Superior temporal gyrus (tissue), 1 donor: ENCODE measurements at regions not wholly inside any gene's neighbourhood (a gene's known extent, or its start where the extent isn't known, plus 50 kb on each side); places are given as distances from the start of the nearest gene placed in this dataset.

Experiments
- DNase-seq: peaks from one replicate; pipeline ENCODE4 v3.0.0-alpha.2; 2016; ENCODE audit errors: extremely low spot score

- no peak for DNase-seq
Measured at GRCh38 chr10:58013406-58013805, 254.3 kb downstream of the IPMK start.

- DNase-seq: no peak
Measured at GRCh38 chr10:58010073-58010702, 257.5 kb downstream of the IPMK start.

GRCh38 chr10:58003945-58004344 is 263.7 kb downstream of the IPMK start:
- DNase-seq: no peak

- no peak for DNase-seq
Measured at GRCh38 chr10:58001159-58001558, 266.5 kb downstream of the IPMK start.

- no peak for DNase-seq
Measured at GRCh38 chr10:57996536-57996935, 271.2 kb downstream of the IPMK start.

GRCh38 chr10:57993302-57993701 is 274.4 kb downstream of the IPMK start:
- no peak for DNase-seq

GRCh38 chr10:57992321-57993077 is 275.2 kb downstream of the IPMK start:
- no peak for DNase-seq

- no peak for DNase-seq
Measured at GRCh38 chr10:57988964-57989363, 278.7 kb downstream of the IPMK start.

GRCh38 chr10:57987055-57987721 is 280.5 kb downstream of the IPMK start:
- no peak for DNase-seq

- no peak for DNase-seq
Measured at GRCh38 chr10:57986422-57986821, 281.3 kb downstream of the IPMK start.

GRCh38 chr10:57983281-57983791 is 284.4 kb downstream of the IPMK start:
- DNase-seq: peak; percentile 22

- DNase-seq: no peak
Measured at GRCh38 chr10:57982091-57982490, 285.6 kb downstream of the IPMK start.

- DNase-seq: no peak
Measured at GRCh38 chr10:57979956-57980355, 287.7 kb downstream of the IPMK start.

- DNase-seq: no peak
Measured at GRCh38 chr10:57979491-57979890, 288.2 kb downstream of the IPMK start.

GRCh38 chr10:57977262-57977661 is 290.4 kb downstream of the IPMK start:
- DNase-seq: no peak

- no peak for DNase-seq
Measured at GRCh38 chr10:57973451-57973850, 294.2 kb downstream of the IPMK start.

- no peak for DNase-seq
Measured at GRCh38 chr10:57972783-57973182, 294.9 kb downstream of the IPMK start.

GRCh38 chr10:57968328-57969016 is 299.2 kb downstream of the IPMK start:
- no peak for DNase-seq

- DNase-seq: peak; percentile 87
Measured at GRCh38 chr10:57964351-57964750, 303.3 kb downstream of the IPMK start.

GRCh38 chr10:57963546-57963945 is 304.1 kb downstream of the IPMK start:
- DNase-seq: no peak

GRCh38 chr10:57962839-57963238 is 304.9 kb downstream of the IPMK start:
- DNase-seq: no peak

- DNase-seq: no peak
Measured at GRCh38 chr10:57961487-57961886, 306.2 kb downstream of the IPMK start.
